Liver (tissue), 3 donors: ENCODE measurements at regions not wholly inside any gene's neighbourhood (a gene's known extent, or its start where the extent isn't known, plus 50 kb on each side); places are given as distances from the start of the nearest gene placed in this dataset.

ENCODE experiments used
- EGR1 ChIP-seq, 2 donors: IDR thresholded peaks; 2 replicates each; pipeline ENCODE4 v1.6.1; 2016 to 2018; ENCODE audit warnings: antibody characterized with exemption in 2 of 2, low read depth in 2 of 2
- GABPA ChIP-seq, 2 donors: IDR thresholded peaks in 1 of 2; conservative IDR thresholded peaks in 1 of 2; 2 replicates each; pipeline ENCODE4 v1.6.1; 2016; ENCODE audit warnings: antibody characterized with exemption in 2 of 2, mild to moderate bottlenecking in 1 of 2, moderate library complexity in 1 of 2
- HNF4A ChIP-seq, 2 donors: conservative IDR thresholded peaks; 2 replicates each; pipeline ENCODE4 v1.6.1; 2016; ENCODE audit warnings: antibody characterized with exemption in 2 of 2, mild to moderate bottlenecking in 2 of 2
- HNF4G ChIP-seq: IDR thresholded peaks from 2 replicates; pipeline ENCODE4 v1.6.1; 2016; ENCODE audit warnings: antibody characterized with exemption
- RAD21 ChIP-seq, 2 donors: IDR thresholded peaks; 2 replicates each; pipeline ENCODE4 v1.6.1; 2016; ENCODE audit warnings: antibody characterized with exemption in 2 of 2, mild to moderate bottlenecking in 2 of 2
- TAF1 ChIP-seq: conservative IDR thresholded peaks from 2 replicates; pipeline ENCODE4 v1.6.1; 2016; ENCODE audit warnings: antibody characterized with exemption, mild to moderate bottlenecking
- YY1 ChIP-seq: IDR thresholded peaks from 2 replicates; pipeline ENCODE4 v1.6.1; 2016; ENCODE audit warnings: antibody characterized with exemption, mild to moderate bottlenecking
- TF ChIP-seq, protein P1 (sequence below): IDR thresholded peaks from 2 replicates; pipeline ENCODE4 v1.6.1; 2016; ENCODE audit warnings: antibody characterized with exemption, mild to moderate bottlenecking
- TF ChIP-seq, protein P2 (sequence below): fragments of 150-350 bp; IDR thresholded peaks from 2 replicates; pipeline ENCODE4 v1.5.1; 2017; ENCODE audit warnings: improper control_type of control experiment, low read depth, low read length; ENCODE audit not compliant: missing input control
- TF ChIP-seq, protein P3 (sequence below): IDR thresholded peaks from 2 replicates; pipeline ENCODE4 v1.6.1; 2016; ENCODE audit warnings: antibody characterized with exemption
- TF ChIP-seq, protein P4 (sequence below): IDR thresholded peaks from 2 replicates; pipeline ENCODE4 v1.6.1; 2016; ENCODE audit warnings: antibody characterized with exemption
- donor health status: healthy.
- donor health status: healthy.

DNA sequence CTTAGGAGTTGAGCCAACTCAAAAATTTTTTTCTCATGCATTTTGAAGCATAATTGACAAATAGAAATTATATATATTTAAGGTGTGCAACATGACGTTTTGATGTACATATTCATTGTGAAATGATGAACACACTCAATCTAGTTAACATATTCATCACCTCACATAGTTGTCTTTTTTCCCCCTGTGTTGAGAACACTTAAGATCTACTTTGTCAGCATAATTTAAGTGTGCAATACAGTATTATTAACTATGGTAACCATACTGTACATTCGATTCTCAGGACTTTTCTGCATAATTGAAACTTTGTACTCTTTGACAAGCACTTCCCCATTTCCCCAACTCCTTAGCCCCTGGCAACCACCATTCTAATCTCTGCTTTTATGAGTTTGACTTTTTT, 192.2 kb upstream of the ZKSCAN2 start:
- no peak for TF ChIP-seq GABPA (IDR thresholded peaks at IDR 0.05 in 1 of 2, conservative IDR thresholded peaks at IDR 0.05 in 1 of 2)
- TF ChIP-seq, protein P1, sequence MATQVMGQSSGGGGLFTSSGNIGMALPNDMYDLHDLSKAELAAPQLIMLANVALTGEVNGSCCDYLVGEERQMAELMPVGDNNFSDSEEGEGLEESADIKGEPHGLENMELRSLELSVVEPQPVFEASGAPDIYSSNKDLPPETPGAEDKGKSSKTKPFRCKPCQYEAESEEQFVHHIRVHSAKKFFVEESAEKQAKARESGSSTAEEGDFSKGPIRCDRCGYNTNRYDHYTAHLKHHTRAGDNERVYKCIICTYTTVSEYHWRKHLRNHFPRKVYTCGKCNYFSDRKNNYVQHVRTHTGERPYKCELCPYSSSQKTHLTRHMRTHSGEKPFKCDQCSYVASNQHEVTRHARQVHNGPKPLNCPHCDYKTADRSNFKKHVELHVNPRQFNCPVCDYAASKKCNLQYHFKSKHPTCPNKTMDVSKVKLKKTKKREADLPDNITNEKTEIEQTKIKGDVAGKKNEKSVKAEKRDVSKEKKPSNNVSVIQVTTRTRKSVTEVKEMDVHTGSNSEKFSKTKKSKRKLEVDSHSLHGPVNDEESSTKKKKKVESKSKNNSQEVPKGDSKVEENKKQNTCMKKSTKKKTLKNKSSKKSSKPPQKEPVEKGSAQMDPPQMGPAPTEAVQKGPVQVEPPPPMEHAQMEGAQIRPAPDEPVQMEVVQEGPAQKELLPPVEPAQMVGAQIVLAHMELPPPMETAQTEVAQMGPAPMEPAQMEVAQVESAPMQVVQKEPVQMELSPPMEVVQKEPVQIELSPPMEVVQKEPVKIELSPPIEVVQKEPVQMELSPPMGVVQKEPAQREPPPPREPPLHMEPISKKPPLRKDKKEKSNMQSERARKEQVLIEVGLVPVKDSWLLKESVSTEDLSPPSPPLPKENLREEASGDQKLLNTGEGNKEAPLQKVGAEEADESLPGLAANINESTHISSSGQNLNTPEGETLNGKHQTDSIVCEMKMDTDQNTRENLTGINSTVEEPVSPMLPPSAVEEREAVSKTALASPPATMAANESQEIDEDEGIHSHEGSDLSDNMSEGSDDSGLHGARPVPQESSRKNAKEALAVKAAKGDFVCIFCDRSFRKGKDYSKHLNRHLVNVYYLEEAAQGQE = no peak
- no peak for TF ChIP-seq TAF1
- TF ChIP-seq, protein P2, sequence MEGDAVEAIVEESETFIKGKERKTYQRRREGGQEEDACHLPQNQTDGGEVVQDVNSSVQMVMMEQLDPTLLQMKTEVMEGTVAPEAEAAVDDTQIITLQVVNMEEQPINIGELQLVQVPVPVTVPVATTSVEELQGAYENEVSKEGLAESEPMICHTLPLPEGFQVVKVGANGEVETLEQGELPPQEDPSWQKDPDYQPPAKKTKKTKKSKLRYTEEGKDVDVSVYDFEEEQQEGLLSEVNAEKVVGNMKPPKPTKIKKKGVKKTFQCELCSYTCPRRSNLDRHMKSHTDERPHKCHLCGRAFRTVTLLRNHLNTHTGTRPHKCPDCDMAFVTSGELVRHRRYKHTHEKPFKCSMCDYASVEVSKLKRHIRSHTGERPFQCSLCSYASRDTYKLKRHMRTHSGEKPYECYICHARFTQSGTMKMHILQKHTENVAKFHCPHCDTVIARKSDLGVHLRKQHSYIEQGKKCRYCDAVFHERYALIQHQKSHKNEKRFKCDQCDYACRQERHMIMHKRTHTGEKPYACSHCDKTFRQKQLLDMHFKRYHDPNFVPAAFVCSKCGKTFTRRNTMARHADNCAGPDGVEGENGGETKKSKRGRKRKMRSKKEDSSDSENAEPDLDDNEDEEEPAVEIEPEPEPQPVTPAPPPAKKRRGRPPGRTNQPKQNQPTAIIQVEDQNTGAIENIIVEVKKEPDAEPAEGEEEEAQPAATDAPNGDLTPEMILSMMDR = no peak
- no peak for TF ChIP-seq RAD21 (IDR thresholded peaks at IDR 0.05)
- TF ChIP-seq, protein P3, sequence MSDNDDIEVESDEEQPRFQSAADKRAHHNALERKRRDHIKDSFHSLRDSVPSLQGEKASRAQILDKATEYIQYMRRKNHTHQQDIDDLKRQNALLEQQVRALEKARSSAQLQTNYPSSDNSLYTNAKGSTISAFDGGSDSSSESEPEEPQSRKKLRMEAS = no peak
- TF ChIP-seq, protein P4, sequence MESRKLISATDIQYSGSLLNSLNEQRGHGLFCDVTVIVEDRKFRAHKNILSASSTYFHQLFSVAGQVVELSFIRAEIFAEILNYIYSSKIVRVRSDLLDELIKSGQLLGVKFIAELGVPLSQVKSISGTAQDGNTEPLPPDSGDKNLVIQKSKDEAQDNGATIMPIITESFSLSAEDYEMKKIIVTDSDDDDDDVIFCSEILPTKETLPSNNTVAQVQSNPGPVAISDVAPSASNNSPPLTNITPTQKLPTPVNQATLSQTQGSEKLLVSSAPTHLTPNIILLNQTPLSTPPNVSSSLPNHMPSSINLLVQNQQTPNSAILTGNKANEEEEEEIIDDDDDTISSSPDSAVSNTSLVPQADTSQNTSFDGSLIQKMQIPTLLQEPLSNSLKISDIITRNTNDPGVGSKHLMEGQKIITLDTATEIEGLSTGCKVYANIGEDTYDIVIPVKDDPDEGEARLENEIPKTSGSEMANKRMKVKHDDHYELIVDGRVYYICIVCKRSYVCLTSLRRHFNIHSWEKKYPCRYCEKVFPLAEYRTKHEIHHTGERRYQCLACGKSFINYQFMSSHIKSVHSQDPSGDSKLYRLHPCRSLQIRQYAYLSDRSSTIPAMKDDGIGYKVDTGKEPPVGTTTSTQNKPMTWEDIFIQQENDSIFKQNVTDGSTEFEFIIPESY = no peak
- no peak for TF ChIP-seq HNF4A (conservative IDR thresholded peaks at IDR 0.05)
- TF ChIP-seq EGR1 (IDR thresholded peaks at IDR 0.05; ENCODE audit: low read depth in 2 of 2) = no peak
- no peak for TF ChIP-seq YY1
- no peak for TF ChIP-seq HNF4G
